ENCODE measurements at regions not wholly inside any gene's neighbourhood (a gene's known extent, or its start where the extent isn't known, plus 50 kb on each side); places are given as distances from the start of the nearest gene placed in this dataset.

DNA sequence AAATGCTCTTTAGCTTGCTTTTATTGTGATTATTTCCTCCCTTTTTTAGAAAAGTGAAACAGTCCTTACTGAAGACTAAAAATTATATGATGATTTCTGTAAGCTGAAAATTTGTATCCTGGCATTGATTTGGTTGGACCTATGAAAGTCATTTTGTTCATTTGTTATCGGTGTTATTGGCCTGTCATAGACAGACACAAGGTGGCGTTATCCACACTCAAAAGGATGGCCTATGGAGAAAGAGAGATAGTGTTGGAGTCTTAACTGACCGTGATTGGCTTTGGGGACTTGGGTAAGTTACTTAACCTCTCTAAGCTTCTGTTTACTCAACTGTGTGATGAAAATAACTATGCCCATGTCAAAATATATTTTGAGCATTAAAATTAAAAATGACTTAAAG is 203.6 kb upstream of the CHODL start:
- DNase-seq (ENCODE audit: low read depth) = peak; percentile 2
- no peak overlapping the region for H3K4me3 ChIP-seq (ENCODE audit: low read length)
- TF ChIP-seq, protein P1, sequence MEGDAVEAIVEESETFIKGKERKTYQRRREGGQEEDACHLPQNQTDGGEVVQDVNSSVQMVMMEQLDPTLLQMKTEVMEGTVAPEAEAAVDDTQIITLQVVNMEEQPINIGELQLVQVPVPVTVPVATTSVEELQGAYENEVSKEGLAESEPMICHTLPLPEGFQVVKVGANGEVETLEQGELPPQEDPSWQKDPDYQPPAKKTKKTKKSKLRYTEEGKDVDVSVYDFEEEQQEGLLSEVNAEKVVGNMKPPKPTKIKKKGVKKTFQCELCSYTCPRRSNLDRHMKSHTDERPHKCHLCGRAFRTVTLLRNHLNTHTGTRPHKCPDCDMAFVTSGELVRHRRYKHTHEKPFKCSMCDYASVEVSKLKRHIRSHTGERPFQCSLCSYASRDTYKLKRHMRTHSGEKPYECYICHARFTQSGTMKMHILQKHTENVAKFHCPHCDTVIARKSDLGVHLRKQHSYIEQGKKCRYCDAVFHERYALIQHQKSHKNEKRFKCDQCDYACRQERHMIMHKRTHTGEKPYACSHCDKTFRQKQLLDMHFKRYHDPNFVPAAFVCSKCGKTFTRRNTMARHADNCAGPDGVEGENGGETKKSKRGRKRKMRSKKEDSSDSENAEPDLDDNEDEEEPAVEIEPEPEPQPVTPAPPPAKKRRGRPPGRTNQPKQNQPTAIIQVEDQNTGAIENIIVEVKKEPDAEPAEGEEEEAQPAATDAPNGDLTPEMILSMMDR (IDR thresholded peaks at IDR 0.05; ENCODE audit: insufficient read depth, low read depth, low read length, missing control alignments) = peak; percentile 32

DNA sequence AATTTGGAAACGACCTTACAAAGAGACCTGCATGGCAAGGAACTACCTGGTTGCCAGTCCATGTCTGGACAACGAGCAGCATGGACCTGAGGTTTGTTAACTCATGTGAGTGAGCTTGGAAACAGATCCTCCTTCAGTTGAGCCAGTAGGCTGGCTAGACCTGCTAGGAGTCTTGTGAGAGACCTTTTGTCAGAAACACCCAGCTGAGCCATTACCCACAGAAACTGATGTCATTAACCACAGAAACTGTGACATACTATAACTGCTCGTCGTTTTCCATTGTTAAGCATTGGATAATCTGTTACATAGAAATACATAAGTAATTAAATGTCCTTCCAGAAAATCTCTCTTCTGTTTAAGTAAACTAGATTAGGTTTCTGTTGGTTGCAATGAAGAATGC is 211.1 kb upstream of the C21orf91 start:
- TF ChIP-seq, protein P1 (IDR thresholded peaks at IDR 0.05; ENCODE audit: insufficient read depth, low read depth, low read length, missing control alignments) = no peak

DNA sequence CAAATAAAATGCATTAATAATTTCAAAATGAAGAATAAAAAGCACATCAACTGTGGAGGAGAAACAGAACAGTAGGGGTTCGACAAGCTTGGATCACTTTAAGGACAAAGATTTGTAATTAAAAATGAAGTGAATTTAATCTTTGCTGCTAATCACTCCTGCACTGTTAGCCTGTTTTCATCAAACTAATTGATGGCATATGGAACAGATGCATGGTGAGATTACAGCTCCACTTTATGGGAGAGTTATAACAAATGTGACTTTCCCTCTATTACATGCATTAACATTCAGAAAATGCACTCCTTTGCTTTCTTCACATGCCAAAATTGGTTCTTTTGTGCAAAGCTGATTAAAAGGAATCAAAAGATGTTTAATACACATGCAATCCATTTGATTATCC is 207.2 kb upstream of the C21orf91 start:
- TF ChIP-seq, protein P1 (IDR thresholded peaks at IDR 0.05; ENCODE audit: insufficient read depth, low read depth, low read length, missing control alignments) = no peak
- H3K4me3 ChIP-seq (ENCODE audit: low read length) = no peak overlapping the region
- no peak for DNase-seq (ENCODE audit: low read depth)

More for the DNA sequence above, 211.1 kb upstream of the C21orf91 start:
- H3K4me3 ChIP-seq (ENCODE audit: low read length) = no peak overlapping the region
- DNase-seq (ENCODE audit: low read depth) = no peak

DNA sequence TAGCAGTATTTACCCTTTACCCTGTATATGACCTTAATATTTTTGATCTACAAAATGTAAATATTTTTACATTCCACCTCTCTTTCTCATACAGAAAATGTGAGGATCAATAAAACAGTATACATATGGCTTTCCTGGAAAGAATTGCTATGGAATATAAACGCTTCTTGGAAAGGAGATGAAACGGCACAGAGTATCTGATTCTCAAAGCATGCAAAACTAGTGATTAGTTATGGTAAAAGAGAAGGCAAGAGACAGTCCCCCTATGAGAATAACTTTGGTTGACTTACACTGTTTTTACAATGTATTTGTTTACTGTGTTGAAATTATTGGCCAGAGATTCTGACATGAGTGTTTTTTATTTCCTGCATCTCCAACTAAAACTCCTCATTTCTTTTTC is 204.6 kb upstream of the C21orf91 start:
- H3K4me3 ChIP-seq (ENCODE audit: low read length) = no peak overlapping the region
- TF ChIP-seq, protein P1 (IDR thresholded peaks at IDR 0.05; ENCODE audit: insufficient read depth, low read depth, low read length, missing control alignments) = no peak
- no peak for DNase-seq (ENCODE audit: low read depth)

DNA sequence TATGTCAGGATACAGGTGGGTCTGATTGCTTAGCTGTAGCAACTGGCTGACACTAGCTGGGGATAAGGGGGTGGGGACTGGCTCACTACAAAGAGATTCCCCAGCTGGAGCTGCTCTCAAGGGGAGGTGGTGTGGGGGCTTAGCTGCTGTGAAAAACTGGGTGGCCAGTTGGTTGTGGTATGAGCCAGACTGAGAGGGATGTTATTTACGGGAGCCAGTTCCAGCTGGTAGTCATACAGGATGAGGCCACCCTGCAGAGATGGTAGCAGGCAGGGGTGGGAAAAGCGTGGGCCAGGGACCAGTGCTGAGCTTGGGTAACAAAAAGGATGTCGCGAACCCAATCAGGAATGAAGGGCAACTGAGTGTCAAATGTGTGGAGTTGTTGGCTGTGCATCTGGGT is 204.0 kb upstream of the C21orf91 start:
- no peak overlapping the region for H3K4me3 ChIP-seq (ENCODE audit: low read length)
- DNase-seq (ENCODE audit: low read depth) = no peak
- TF ChIP-seq, protein P1 (IDR thresholded peaks at IDR 0.05; ENCODE audit: insufficient read depth, low read depth, low read length, missing control alignments) = no peak

DNA sequence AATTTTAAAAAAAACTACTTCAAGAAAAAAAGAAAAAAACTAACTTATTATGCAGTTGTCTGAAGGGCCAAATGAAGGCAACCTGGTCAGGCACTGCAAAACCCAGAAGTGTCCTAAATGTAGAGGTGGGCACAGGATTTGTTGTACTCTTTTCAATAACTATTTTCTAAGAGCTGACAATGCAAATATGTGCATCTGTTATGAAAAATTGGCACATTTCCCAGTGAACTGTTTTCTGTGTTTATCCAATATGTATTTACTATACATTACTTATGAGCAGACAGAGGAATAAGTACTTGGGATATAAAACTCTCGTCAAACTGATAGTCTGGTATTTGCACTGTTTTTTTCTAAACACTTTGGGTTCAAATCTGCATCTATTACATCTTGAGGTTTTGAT is 188.0 kb upstream of the C21orf91 start:
- no peak for DNase-seq (ENCODE audit: low read depth)
- no peak overlapping the region for H3K4me3 ChIP-seq (ENCODE audit: low read length)
- TF ChIP-seq, protein P1 (IDR thresholded peaks at IDR 0.05; ENCODE audit: insufficient read depth, low read depth, low read length, missing control alignments) = no peak

DNA sequence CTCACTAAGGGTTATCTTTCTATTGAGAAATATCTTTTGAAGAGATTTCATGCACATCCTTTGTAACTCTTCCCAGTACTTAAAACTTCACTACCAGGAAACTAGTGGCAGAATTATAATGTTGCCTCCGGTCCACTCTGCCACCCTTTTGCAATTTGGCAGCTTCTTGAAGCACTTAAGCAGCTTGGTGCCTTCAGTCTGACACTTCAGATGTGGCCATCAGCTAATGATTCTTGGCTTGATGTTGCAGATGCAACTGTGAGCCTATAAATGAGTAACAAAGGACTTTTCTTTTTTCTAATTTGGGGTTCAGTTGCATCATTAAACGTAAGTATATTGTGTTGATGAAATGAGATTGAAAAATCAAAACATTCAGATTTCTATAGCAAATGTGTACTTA is 187.5 kb upstream of the C21orf91 start:
- TF ChIP-seq, protein P1 (IDR thresholded peaks at IDR 0.05; ENCODE audit: insufficient read depth, low read depth, low read length, missing control alignments) = no peak
- DNase-seq (ENCODE audit: low read depth) = no peak

More for the DNA sequence above, 187.5 kb upstream of the C21orf91 start:
- no peak overlapping the region for H3K4me3 ChIP-seq (ENCODE audit: low read length)

All from epithelial cell of esophagus (primary cell).